COLO829 (cell line): ENCODE measurements at regions not wholly inside any gene's neighbourhood (a gene's known extent, or its start where the extent isn't known, plus 50 kb on each side); places are given as distances from the start of the nearest gene placed in this dataset.
"Not testable (repeated sequence)": the region's sequence is repeated elsewhere in the genome, so short reads cannot be mapped to it uniquely, and the experiment has no call there.

Source experiments
- DNase-seq: peaks from one replicate; pipeline ENCODE4 v3.0.0; 2012; ENCODE audit warnings: low spot score

DNA sequence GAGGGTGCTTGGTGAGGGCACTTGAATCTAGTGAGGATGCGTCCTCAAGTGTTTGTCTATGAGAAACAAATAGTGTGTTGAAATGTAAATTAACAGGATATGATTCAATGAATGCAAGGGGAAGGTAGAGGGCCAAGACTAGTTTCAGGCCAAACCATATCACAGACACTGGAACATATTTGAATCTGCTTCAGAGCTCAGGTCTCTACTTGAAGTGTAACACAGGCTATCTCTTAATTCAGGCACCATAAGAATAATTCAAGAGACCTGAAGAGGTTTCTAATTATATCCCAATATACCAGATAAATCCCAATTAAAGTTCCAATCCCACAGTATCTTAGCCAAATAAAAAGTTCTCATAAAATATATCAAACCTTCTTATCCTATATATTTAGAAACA is 146.5 kb upstream of the INTU start:
- no peak for DNase-seq

DNA sequence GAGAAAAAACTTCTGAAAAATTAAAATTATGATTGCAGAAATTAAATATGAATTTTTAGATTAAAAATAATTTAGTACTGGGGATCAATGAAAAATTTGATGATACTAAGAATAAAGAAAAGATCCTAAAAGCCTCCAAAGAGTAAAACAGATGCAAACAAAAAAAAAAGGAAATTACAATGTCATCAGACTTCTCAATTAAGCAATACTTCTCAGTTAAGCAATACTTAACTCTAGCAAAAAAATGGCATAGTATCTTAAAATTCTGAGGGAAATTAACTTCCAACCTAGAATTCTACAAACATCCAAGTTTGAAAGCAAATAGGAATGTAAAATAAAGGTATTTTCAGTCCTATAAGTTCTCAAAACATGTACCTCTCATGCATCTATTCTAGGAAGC is 141.2 kb upstream of the INTU start:
- DNase-seq = no peak

DNA sequence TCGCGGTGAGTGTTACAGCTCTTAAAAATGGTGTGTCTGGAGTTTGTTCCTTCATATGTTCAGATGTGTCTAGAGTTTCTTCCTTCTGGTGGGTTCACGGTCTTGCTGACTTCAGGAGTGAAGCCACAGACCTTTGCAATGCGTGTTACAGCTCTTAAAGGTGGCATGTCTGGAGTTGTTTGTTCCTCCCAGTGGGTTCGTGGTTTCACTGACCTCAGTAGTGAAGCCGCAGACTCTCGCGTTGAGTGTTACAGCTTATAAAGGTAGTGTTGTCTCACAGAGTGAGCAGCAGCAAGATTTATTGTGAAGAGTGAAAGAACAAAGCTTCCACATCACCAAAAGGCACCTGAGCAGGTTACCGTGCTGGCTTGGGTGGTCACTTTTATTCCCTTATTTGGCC is 135.9 kb upstream of the INTU start:
- not testable (repeated sequence) for DNase-seq

DNA sequence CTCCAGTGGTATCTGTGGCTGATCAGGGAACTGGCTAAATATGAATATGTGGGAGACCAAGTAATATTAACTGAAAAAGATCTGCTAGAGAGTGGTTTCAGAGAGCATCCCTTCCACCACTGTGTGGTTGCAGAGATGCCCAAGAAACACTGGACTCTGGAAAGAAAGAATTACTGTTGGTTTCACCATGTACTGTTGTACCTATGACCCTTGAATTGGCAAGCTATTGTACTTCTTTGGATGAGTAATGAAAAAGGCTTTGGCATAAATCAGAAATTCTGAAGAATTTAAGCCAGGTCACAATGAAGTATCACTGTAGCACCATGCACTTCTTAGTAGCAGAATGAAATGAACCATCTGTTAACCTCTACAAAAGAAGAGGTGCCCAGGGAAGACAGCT is 134.4 kb upstream of the INTU start:
- no peak for DNase-seq

DNA sequence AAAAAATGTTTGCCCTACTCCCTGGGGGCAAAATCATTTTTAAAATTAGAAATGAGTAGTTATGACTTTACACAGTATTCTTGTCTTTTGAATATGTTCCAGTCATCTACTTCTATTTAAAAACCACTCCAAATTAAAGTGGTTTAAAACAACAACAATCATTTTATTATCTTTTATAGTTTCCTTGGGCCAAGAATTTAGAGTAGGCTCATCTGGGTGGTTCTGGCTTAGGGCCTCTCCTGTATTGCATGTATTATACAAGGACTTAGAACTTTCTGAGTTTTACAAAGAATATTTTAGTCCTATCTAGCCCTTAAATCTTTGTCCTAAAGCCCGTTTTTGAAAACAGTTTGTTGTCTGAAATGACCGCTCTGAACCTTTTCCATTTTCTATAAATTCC is 132.5 kb upstream of the INTU start:
- DNase-seq = no peak

DNA sequence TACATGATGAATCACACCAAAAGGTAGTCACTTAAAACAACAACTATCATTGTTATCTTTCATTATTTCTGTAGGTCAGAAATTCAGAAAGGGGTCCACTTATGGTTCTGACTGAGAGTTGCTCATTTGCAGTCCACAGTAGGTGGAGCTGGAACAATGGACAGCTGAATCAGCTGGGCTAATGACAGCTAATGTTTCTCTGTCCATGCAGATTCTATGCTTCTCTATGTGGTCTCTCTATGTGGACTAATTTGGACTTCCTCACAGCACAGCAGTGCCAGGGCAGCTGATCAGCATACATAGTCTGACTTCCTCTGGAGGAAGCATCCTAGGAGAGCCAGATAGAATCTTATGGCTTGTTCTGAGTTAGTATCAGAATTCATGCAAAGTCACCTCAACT is 131.7 kb upstream of the INTU start:
- no peak for DNase-seq

DNA sequence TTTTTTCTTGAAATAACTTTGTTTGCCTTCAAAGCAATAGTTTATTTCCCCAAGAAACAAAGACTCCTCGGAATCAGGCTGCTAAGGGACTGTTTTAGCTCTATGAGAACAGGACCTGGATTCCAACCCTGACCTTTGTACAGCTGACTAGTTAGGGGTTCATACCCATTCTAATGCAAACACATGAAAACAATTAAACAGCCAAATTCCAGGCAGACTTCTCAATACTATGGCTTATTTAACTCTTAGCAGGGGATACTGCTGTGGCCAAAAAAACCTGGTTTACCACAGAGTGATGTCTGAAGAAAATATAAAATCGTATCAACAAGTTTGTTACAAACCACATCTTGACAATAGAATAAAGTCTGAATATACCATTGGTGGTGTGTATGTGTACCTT is 129.6 kb upstream of the INTU start:
- no peak for DNase-seq

DNA sequence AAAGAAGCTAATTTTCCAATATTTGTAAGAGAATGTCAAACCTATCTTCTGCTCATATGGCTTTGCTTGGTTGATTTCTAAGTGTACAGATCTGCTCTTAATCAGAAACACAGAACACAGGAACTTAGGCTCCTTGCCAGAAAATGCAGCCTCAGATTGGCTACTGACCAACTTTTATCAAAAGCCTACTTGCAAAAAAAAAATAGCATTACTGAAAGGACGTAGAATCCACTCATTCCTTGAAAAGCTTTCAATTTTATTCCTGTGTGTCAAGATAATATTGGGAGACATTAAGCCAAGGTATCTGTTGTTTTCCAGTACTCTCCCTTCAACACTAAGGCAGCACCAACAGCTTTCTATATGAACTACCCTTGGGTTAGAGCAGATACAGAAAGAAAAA is 127.6 kb upstream of the INTU start:
- DNase-seq = peak; percentile 32

DNA sequence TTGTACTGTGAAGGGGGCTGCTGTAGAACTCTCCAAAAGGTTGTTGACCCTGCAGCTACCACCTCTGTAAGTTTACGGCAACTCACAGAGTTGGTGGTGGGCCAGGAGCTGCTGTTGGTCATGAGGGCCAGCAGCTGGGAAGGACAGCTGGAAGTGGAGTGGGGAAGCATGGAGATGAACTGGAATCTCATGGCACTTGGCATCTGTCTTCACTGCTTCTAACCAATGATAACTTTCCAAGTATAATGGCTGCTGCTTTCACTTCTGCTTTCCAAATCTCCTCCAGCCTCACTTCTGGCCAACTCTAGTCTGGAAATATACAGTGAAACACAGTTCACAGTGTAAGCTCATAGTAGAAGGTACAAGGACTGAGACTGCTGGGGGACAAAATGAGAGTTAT is 126.5 kb upstream of the INTU start:
- DNase-seq = no peak

DNA sequence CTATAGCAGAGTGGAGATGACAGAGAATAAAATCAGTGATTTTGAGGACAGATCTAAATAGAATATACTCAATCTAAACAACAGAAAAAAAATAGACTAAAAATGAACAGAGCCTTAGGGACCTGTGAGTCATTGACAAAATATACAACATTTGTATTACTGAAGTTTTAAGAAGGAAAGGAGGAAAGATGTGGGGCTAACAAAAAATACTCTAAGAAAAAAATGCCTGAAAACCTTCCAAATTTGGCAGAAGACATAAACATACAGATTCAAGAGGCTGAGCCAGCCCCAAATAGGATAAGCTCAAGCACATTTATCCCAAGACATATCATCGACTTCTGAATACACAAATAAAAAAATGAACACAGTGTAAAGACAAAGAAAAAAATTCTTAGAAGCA is 123.6 kb upstream of the INTU start:
- DNase-seq = no peak

DNA sequence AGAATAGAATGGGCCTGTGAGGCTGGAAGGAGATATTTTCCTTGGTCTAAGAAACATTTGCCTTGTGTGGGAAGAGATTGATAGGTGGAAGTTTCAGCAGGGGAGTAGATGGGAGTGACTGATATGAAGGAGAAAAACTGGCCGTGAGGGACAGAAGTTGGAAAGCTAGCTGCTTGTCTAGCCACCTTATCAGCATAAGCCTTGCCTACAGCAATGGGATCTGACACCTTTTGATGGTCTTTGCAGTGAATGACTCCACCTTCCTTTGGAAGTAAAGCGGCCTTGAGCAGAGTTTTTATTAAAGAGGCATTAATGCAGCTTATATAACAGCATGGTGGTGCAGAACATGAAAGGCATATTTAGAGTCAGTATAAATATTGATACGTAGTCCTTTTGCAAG is 120.1 kb upstream of the INTU start:
- not testable (repeated sequence) for DNase-seq

DNA sequence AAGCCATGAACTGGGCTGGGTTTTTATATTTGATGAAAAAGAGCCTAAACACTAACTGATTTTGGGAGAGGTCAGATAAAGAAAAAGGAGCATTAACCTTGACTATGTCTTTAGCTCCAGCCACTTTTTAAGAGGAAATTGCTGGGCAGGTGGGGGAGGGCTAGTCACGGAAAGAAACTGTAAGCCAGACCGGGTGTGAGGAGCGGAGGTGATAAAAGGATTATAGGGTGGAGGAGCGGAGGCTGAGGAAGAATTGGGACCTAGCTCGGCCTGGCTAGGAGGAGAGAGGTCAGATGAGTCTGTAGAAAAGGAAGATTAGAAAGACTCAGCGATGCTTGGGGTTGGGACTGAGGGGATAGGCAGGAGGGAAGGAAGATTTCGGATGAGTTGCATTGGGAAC is 117.5 kb upstream of the INTU start:
- DNase-seq = not testable (repeated sequence)

DNA sequence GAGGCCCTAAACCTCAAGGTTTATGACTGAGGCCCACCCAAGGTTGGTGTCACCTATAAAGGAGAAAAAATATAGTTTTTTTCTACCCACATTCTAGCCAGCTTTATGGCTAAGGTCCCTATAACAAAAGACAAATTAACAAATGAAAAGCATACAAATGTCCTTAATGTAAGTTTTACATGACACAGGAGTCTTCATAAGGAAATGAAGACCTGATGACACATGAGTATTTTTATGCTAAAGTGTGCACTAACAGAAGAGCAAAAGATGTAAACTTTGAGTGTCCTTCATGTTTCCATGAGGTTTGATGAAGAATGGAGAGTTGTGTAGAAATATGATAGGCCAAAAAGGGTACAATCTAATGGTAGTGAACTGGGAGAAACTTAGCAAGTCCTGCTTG is 114.7 kb upstream of the INTU start:
- DNase-seq = no peak

DNA sequence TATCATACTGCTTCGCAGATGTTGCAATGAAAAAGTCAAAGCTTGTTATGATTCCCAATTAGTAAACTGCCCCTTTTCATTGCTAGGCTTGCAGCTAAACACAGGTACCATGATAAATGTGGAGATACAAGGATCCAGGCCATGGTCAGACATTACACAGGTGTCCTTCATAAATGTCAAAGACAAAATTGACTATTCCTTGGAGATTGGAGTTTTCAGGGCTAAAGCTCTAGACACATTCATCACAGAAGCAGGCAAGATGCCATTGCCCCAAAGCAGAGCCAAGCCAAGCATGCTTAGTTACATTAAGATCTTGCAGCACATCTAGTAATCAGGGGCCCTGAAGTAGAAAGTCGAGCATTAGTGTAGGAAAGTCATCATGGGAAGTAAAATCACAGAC is 111.3 kb upstream of the INTU start:
- DNase-seq = no peak

DNA sequence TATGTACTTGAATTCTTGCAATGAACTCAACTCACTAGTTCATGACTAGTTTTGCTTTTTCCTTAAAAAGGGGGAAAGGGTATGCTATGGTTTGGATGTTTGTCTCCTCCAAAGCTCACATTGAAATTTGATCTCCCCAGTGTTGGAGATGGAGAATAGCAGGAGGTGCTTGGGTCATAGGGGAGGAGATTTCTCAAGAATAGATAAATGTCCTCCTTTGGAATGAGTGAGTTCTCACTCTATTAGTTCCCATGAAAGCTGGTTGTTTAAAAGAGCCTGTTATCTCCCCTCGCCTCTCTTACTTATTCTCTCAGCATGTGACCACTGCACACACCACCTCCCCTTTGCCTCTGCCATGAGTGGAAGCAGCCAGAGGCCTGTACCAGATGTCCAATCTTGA is 109.4 kb upstream of the INTU start:
- DNase-seq = no peak

DNA sequence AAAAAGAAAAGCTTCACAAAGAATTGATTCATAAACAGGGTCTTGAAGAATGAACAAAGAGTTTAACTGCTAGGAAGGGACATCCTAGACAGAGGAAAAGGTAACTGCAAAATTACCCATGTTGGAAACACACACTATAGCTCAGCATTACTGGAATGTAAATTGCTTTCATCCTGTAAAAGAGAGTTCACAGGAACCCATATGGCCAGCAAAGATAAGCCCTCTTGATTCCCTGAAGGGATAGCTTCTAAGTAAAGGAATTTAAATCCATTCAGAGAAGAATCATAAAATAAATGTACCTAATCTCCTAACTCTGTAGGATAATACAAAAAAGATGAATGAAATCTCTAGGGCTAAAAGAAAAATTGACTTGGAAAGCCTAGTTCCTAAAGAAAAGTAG is 107.1 kb upstream of the INTU start:
- DNase-seq = no peak

DNA sequence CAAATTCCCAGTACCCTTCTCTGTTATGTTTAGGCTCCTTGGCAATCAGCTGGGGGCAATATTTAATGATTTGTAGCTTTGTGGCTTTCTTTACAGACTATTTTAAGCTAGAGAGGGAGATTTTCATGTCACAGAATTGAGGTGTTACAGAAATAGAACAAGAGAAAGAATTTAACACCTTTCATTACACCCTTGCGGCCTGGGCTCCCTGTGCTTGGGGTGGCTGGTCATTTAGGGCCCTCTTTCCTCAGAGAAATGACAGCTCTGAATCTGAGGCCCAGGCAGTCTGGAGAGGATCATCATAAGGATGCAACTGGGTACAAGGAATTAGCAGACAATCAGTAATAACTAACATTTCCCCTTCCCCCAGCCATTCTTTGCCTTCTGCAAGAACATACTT is 104.5 kb upstream of the INTU start:
- DNase-seq = no peak

DNA sequence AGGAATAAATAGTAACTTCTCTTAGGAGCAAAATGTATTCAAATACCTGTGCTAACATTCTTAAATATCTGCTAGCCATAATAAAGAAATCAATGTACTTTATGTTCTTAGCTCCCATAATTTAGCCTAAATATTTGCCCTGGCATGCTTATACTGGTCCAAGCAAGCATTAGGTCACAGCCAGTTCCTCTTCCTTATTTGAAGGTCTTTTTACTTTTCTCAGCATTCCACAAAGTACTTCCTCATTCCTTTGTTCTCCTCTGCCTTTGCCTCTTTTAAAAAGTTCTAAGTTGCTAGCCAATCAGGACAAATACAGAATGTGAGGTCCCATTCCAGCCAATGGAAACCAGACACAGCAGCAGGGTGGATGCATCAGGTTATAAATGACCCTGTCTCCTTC is 102.9 kb upstream of the INTU start:
- not testable (repeated sequence) for DNase-seq

DNA sequence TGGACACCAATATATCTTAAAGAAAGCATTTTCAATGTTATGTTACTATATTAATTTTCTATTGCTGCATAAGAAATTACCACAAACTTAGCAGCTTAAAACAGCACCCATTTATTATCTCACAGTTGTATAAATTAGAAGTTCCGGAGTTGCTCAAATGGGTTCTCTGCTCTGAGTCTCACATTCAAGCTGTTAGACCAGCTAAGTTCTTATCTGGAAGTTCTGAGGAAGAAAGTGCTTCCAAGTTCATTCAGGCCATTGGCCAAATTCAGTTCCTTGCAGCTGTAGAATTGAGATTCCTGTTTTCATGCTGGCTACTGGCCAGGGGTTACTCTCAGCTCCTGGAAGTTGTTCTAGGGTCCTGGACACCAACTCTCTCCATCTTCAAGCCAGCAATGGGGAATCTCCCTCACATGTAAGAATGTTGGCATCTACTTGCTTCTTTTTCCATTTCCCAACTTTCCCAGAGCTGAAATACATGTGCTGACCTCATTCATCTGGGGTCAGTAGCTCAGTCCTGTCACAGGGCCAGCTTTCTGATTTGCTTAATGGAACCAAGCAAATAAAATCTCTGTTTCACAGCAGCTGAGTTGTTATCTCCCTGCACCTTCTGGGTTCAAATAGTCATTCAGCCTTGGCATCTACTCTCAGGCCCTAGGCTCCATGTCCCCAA is 99.6 kb upstream of the INTU start:
- DNase-seq = no peak

DNA sequence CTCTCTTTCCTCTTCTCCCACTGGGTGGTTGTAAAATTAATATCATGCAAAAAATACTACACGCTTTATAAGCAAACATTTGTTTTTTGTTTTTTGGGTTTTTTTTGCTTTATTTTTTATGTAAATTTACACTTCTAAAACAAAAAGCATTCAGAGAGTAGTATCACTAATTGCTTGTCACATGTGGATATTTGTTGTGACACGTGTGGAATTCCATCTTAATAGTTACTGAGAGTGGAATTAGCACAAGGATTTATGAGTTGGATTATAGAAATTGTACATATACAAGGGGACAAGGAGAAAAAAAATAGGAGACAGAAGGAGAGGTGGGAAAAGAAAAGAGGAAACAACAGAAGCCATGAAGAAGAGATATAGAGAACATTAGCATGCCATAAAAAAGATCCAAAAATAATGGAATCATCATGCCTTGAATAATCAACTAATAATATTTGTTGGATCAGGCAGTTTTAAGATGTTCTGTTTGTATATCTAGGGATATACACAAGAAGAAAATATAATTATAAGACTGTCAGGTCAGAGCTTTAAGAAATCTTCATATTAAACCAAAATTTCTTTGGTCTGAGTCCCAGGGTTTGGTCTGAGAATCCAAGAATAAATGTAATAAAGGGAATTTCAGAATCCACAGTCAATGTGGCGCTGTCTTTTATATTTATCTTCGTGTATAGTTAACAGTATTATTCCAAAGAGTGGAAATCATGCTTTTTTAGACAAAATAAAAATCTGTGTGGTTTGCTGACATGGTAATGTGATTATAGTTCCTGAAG is 98.5 kb upstream of the INTU start:
- no peak for DNase-seq

DNA sequence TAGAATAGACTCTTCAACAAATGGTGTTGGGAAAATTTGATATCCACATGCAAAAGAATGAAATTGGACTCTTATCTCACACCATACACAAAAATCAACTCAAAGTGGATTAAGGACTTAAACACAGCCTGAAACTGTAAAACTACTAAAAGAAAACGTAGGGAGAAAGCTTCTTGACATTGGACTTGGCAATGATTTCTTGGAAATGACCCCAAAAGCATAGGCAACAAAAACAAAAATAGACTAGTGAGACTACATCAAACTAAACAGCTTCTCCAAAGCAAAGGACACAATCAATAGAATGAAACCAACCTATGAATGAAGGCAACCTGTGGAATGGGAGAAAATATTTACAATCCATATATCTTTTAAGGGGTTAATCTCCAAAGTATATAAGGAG is 94.7 kb upstream of the INTU start:
- DNase-seq = no peak

DNA sequence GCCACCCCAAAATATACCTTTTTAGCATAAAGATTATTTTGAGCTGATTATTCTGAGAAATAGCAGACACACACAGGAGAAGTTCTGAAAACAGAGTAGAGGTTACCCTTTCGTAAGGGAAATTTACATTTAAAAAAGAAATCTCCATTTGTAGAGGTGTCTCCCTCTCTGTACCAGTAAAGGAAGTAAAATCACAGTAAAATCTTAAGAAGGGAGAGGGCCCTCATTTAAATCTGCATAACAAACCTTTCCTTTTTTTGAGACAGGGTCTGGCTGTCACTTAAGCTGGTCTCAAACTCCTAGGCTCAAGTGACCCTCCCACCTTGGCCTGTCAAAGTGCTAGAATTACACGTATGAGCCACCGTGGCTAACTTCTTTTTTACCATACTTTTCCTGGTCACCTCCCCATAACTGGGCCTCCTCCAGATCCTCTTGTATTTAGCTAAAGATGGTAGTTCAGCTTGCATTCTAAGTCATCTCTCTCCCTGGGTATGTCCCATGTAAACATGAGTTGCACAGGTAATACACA is 92.2 kb upstream of the INTU start:
- DNase-seq = no peak

DNA sequence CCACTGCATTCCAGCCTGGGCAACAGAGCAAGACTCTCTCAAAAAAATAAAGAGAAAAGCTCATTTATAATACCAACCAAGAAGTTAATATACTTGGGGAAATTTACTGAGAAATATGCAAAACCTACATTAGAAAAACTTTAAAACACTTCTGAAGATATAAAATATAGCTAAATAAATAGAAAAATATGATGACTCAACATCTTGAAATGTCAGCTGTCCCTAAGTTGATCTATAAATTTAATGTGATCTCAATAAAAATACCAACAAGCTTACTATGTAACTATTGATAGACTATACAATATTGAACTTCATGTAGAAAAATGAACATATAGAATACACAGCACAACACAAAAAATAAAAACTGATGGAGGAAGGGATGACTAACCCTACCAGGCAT is 87.5 kb upstream of the INTU start:
- no peak for DNase-seq
